CD4-positive, alpha-beta T cell treated with Interferon gamma for 1 hour (primary cell): ENCODE measurements at regions not wholly inside any gene's neighbourhood (a gene's known extent, or its start where the extent isn't known, plus 50 kb on each side); places are given as distances from the start of the nearest gene placed in this dataset.
A peak's percentile ranks its signal among the peaks of the same experiment; 100 is the strongest.

Source experiments
- DNase-seq: peaks from one replicate; pipeline ENCODE4 v3.0.0-alpha.2; 2020

- DNase-seq: no peak
These were observed 161.7 kb downstream of the PLPP3 start for GRCh38 chr1:56417646-56418045.

- DNase-seq: no peak
These were observed 162.9 kb downstream of the PLPP3 start for GRCh38 chr1:56416495-56416894.

- no peak for DNase-seq
These were observed 163.6 kb downstream of the PLPP3 start for GRCh38 chr1:56415720-56416119.

- no peak for DNase-seq
These were observed 164.1 kb downstream of the PLPP3 start for GRCh38 chr1:56415258-56415657.

GRCh38 chr1:56414728-56415224, 164.6 kb downstream of the PLPP3 start:
- no peak for DNase-seq

GRCh38 chr1:56413671-56414199, 165.6 kb downstream of the PLPP3 start:
- DNase-seq: no peak

- no peak for DNase-seq
These were observed 167.7 kb downstream of the PLPP3 start for GRCh38 chr1:56411484-56412180.

- no peak for DNase-seq
These were observed 168.3 kb downstream of the PLPP3 start for GRCh38 chr1:56411021-56411420.

GRCh38 chr1:56410405-56410804, 169.0 kb downstream of the PLPP3 start:
- DNase-seq: no peak

- DNase-seq: peak; percentile 11
These were observed 170.2 kb downstream of the PLPP3 start for GRCh38 chr1:56409112-56409691.

- DNase-seq: no peak
These were observed 172.5 kb downstream of the PLPP3 start for GRCh38 chr1:56406821-56407220.

- no peak for DNase-seq
These were observed 174.8 kb downstream of the PLPP3 start for GRCh38 chr1:56404561-56405030.

- no peak for DNase-seq
These were observed 175.3 kb downstream of the PLPP3 start for GRCh38 chr1:56404066-56404465.

- DNase-seq: no peak
These were observed 176.0 kb downstream of the PLPP3 start for GRCh38 chr1:56403321-56403720.

- DNase-seq: no peak
These were observed 178.2 kb downstream of the PLPP3 start for GRCh38 chr1:56401191-56401590.

GRCh38 chr1:56400526-56400925, 178.8 kb downstream of the PLPP3 start:
- DNase-seq: no peak

GRCh38 chr1:56399795-56400194, 179.6 kb downstream of the PLPP3 start:
- no peak for DNase-seq

GRCh38 chr1:56399326-56399725, 180.0 kb downstream of the PLPP3 start:
- DNase-seq: no peak

- DNase-seq: no peak
These were observed 181.5 kb downstream of the PLPP3 start for GRCh38 chr1:56397811-56398231.

- no peak for DNase-seq
These were observed 182.0 kb downstream of the PLPP3 start for GRCh38 chr1:56397409-56397808.

GRCh38 chr1:56396581-56396980, 182.8 kb downstream of the PLPP3 start:
- no peak for DNase-seq

GRCh38 chr1:56395776-56396175, 183.6 kb downstream of the PLPP3 start:
- no peak for DNase-seq

GRCh38 chr1:56394298-56394697, 185.1 kb downstream of the PLPP3 start:
- DNase-seq: no peak
